Panc1 (cell line): ENCODE measurements at regions not wholly inside any gene's neighbourhood (a gene's known extent, or its start where the extent isn't known, plus 50 kb on each side); places are given as distances from the start of the nearest gene placed in this dataset.

Source experiments
- CTCF ChIP-seq: fragments of 450-650 bp; IDR thresholded peaks from 2 replicates; pipeline ENCODE4 v1.5.1; 2017; ENCODE audit warnings: mild to moderate bottlenecking
- POLR2AphosphoS5 ChIP-seq: IDR thresholded peaks from 2 replicates; pipeline ENCODE4 v1.6.1; 2012; ENCODE audit warnings: mild to moderate bottlenecking, low read depth, low read length, moderate library complexity
- TF ChIP-seq, protein P1 (sequence below), 2 experiments: IDR thresholded peaks; 2 replicates each; pipeline ENCODE4 v1.6.1; 2011 to 2012; ENCODE audit warnings: low read depth in 2 of 2, control low read depth in 1 of 2, low read length in 1 of 2, mild to moderate bottlenecking in 1 of 2, moderate library complexity in 1 of 2; ENCODE audit not compliant: insufficient read depth in 1 of 2

GRCh38 chr14:104326848-104327247, 188.5 kb downstream of the KIF26A start:
- TF ChIP-seq CTCF (no peak), POLR2AphosphoS5 (no peak)
- TF ChIP-seq, protein P1, sequence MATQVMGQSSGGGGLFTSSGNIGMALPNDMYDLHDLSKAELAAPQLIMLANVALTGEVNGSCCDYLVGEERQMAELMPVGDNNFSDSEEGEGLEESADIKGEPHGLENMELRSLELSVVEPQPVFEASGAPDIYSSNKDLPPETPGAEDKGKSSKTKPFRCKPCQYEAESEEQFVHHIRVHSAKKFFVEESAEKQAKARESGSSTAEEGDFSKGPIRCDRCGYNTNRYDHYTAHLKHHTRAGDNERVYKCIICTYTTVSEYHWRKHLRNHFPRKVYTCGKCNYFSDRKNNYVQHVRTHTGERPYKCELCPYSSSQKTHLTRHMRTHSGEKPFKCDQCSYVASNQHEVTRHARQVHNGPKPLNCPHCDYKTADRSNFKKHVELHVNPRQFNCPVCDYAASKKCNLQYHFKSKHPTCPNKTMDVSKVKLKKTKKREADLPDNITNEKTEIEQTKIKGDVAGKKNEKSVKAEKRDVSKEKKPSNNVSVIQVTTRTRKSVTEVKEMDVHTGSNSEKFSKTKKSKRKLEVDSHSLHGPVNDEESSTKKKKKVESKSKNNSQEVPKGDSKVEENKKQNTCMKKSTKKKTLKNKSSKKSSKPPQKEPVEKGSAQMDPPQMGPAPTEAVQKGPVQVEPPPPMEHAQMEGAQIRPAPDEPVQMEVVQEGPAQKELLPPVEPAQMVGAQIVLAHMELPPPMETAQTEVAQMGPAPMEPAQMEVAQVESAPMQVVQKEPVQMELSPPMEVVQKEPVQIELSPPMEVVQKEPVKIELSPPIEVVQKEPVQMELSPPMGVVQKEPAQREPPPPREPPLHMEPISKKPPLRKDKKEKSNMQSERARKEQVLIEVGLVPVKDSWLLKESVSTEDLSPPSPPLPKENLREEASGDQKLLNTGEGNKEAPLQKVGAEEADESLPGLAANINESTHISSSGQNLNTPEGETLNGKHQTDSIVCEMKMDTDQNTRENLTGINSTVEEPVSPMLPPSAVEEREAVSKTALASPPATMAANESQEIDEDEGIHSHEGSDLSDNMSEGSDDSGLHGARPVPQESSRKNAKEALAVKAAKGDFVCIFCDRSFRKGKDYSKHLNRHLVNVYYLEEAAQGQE (IDR thresholded peaks at IDR 0.05; ENCODE audit: insufficient read depth in 1 of 2, low read depth in 2 of 2, low read length in 1 of 2): no peak
